Tibial nerve (tissue), 4 donors: ENCODE measurements at regions not wholly inside any gene's neighbourhood (a gene's known extent, or its start where the extent isn't known, plus 50 kb on each side); places are given as distances from the start of the nearest gene placed in this dataset.

Experiments used
- DNase-seq, 2 donors: peaks; one replicate each; pipeline ENCODE4 v3.0.0-alpha.2; 2019; ENCODE audit warnings: low spot score in 2 of 2
- H3K27ac ChIP-seq, 4 donors: fragments of 200-600 bp; sonication (generic) in 3 of 4; one replicate each; pipeline ENCODE4 v1.5.1; 2017 to 2019; ENCODE audit warnings: mild to moderate bottlenecking in 1 of 4
- H3K27me3 ChIP-seq, 2 donors: fragments of 200-600 bp; sonication (generic) in 1 of 2; one replicate each; pipeline versions ENCODE4 v1.5.1 to v1.6.0; 2017 to 2019
- H3K36me3 ChIP-seq, 3 donors: fragments of 200-600 bp; sonication (generic); one replicate each; pipeline ENCODE4 v1.5.1; 2018 to 2019
- H3K4me1 ChIP-seq, 4 donors: fragments of 200-600 bp; sonication (generic) in 3 of 4; one replicate each; pipeline ENCODE4 v1.5.1; 2017 to 2019
- H3K4me3 ChIP-seq, 4 donors: fragments of 200-600 bp; sonication (generic) in 3 of 4; one replicate each; pipeline ENCODE4 v1.5.1; 2017 to 2019; ENCODE audit warnings: mild to moderate bottlenecking in 1 of 4, moderate library complexity in 1 of 4
- H3K9me3 ChIP-seq, 4 donors: fragments of 200-600 bp; sonication (generic) in 3 of 4; one replicate each; pipeline ENCODE4 v1.5.1; 2017 to 2019
- EP300 ChIP-seq, 2 donors: sonication (generic); formaldehyde crosslinking; IDR thresholded peaks; one replicate each; pipeline ENCODE4 v1.6.1; 2017; ENCODE audit warnings: antibody characterized with exemption in 2 of 2, mild to moderate bottlenecking in 1 of 2
- POLR2A ChIP-seq, 2 donors: fragments of 450-650 bp; IDR thresholded peaks; one replicate each; pipeline ENCODE4 v1.6.1; 2017; ENCODE audit warnings: antibody characterized with exemption in 2 of 2, mild to moderate bottlenecking in 2 of 2, moderate library complexity in 2 of 2
- WGBS, 2 donors: methylation state at CpG; one replicate each; pipeline ENCODE4 v1.1.5; 2018; 5-methylcytosine and 5-hydroxymethylcytosine counted together
- TF ChIP-seq, protein P1 (sequence below), 5 experiments: fragments of 200-600 bp in 3 of 5; fragments of 450-650 bp in 2 of 5; sonication (generic) in 3 of 5; IDR thresholded peaks; one replicate each; pipeline ENCODE4 v1.5.1; 2016 to 2019; ENCODE audit warnings: antibody characterized with exemption in 5 of 5, mild to moderate bottlenecking in 3 of 5, moderate library complexity in 2 of 5

DNA sequence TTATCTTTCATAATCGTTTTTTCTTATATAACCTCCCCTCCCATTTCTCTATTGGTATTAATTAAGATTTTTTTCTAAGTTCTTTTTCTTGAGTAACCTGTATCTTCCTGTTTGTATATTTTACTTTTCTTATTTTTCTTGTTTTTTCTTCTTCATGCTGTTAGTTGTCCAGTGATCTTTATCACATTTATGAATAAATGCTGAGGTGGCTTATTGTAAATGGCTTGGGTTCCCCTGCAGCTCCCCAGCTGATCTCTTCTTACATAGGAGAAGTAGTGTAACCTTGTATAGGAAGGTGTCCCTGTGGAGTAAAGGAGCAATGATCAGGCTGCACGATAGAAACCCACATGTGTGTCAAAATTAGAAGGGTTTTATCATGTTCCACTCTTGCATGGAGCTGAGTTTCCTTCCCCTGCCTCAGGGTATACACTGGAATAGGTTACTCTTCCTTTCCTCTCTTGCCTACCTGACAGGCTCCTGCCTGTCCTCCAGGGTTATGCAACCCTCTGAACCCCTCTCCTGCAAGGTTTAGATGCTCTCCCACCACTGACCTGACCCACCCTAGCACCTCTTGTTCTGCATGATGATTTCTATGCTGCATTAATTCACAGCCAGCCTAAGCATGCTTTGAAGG lies 334.8 kb upstream of the RGS6 start:
- Histone ChIP-seq H3K27me3 (no peaks in the 10 kb centered on the region), H3K4me1 (peaks cover 0 to 34% (median 14%) of the 10 kb centered on the region in 4 donors), H3K36me3 (peaks cover 0 to 30% (median 0%) of the 10 kb centered on the region in 3 donors), H3K9me3 (peaks cover 0 to 23% (median 3%) of the 10 kb centered on the region in 4 donors), H3K4me3 (no peak overlapping the region), H3K27ac (no peak overlapping the region)
- TF ChIP-seq, protein P1, sequence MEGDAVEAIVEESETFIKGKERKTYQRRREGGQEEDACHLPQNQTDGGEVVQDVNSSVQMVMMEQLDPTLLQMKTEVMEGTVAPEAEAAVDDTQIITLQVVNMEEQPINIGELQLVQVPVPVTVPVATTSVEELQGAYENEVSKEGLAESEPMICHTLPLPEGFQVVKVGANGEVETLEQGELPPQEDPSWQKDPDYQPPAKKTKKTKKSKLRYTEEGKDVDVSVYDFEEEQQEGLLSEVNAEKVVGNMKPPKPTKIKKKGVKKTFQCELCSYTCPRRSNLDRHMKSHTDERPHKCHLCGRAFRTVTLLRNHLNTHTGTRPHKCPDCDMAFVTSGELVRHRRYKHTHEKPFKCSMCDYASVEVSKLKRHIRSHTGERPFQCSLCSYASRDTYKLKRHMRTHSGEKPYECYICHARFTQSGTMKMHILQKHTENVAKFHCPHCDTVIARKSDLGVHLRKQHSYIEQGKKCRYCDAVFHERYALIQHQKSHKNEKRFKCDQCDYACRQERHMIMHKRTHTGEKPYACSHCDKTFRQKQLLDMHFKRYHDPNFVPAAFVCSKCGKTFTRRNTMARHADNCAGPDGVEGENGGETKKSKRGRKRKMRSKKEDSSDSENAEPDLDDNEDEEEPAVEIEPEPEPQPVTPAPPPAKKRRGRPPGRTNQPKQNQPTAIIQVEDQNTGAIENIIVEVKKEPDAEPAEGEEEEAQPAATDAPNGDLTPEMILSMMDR (IDR thresholded peaks at IDR 0.05): no peak
- no peak for TF ChIP-seq EP300 (IDR thresholded peaks at IDR 0.05)
- no peak for TF ChIP-seq POLR2A (IDR thresholded peaks at IDR 0.05)
- DNase-seq: no peak
- WGBS, 2 donors: 79 to 88% methylated on average over 2 of the region's 2 CpGs

GRCh38 chr14:71597955-71598660 lies 334.1 kb upstream of the RGS6 start:
- WGBS, 2 donors: 86 to 92% methylated on average over 4 of the region's 4 CpGs
- TF ChIP-seq POLR2A (IDR thresholded peaks at IDR 0.05) (no peak), EP300 (IDR thresholded peaks at IDR 0.05) (no peak)
- TF ChIP-seq, protein P1 (IDR thresholded peaks at IDR 0.05): no peak
- Histone ChIP-seq H3K9me3 (peaks cover 0 to 23% (median 3%) of the 10 kb centered on the region in 4 donors), H3K36me3 (peaks cover 0 to 30% (median 0%) of the 10 kb centered on the region in 3 donors), H3K27ac (no peak overlapping the region), H3K4me3 (no peak overlapping the region), H3K27me3 (no peaks in the 10 kb centered on the region), H3K4me1 (peaks cover 0 to 29% (median 14%) of the 10 kb centered on the region in 4 donors)
- DNase-seq: no peak

DNA sequence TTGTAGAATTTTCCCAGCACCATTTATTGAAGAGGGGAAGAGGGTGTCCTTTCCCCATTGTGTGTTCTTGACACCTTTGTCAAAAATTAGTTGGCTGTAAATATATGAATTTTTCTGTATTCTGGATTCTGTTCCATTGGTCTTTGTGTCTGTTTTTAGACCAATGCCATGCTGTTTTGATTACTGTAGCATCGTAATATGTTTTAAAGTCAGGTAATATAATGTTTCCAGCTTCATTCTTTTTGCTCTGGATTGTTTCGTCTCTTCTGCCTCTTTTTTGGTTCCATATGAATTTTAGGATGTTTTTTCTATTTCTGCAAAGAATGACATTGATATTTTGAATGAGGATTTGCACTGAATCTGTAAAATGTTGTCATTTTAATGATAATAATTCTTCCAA lies 331.9 kb upstream of the RGS6 start:
- Histone ChIP-seq H3K4me3 (no peak overlapping the region), H3K4me1 (peaks cover 0 to 8% (median 4%) of the 10 kb centered on the region in 4 donors), H3K36me3 (peaks cover 0 to 30% (median 0%) of the 10 kb centered on the region in 3 donors), H3K9me3 (peaks cover 0 to 28% (median 6%) of the 10 kb centered on the region in 4 donors), H3K27ac (no peak overlapping the region), H3K27me3 (no peaks in the 10 kb centered on the region)
- WGBS, 2 donors: 96 to 99% methylated on average over 2 of the region's 2 CpGs
- no peak for DNase-seq
- TF ChIP-seq POLR2A (IDR thresholded peaks at IDR 0.05) (no peak), EP300 (IDR thresholded peaks at IDR 0.05) (no peak)
- TF ChIP-seq, protein P1 (IDR thresholded peaks at IDR 0.05): no peak

DNA sequence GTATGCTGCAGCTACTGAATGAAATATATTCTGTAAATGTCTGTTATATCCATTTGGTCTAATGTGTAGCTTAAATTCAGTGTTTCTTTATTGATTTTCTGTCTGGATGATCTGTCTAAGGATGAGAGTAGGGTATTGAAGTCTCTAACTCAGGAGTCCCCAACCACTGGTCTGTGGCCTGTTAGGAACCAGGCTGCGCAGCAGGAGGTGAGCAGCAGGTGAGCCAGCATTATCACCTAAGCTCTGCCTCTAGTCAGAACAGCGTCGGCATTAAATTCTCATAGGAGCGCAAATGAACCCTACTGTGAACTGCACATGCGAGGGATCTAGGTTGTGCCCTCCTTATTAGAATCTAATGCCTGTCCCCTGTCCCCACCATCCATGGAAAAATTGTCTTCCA lies 329.7 kb upstream of the RGS6 start:
- no peak overlapping the region for H3K27ac ChIP-seq
- DNase-seq: no peak
- no peak overlapping the region for H3K4me3 ChIP-seq
- H3K27me3 ChIP-seq: no peaks in the 10 kb centered on the region
- H3K4me1 ChIP-seq: no peaks in the 10 kb centered on the region
- peaks cover 0 to 32% (median 6%) of the 10 kb centered on the region in 4 donors for H3K9me3 ChIP-seq
- 96 to 99% methylated on average over 5 of the region's 5 CpGs for WGBS, 2 donors
- peaks cover 0 to 22% (median 0%) of the 10 kb centered on the region in 3 donors for H3K36me3 ChIP-seq
- TF ChIP-seq POLR2A (IDR thresholded peaks at IDR 0.05) (no peak), EP300 (IDR thresholded peaks at IDR 0.05) (no peak)
- TF ChIP-seq, protein P1 (IDR thresholded peaks at IDR 0.05): no peak

GRCh38 chr14:71604231-71604630 lies 328.0 kb upstream of the RGS6 start:
- no peaks in the 10 kb centered on the region for H3K27me3 ChIP-seq
- no peak overlapping the region for H3K4me3 ChIP-seq
- no peak for TF ChIP-seq EP300 (IDR thresholded peaks at IDR 0.05)
- no peak for TF ChIP-seq POLR2A (IDR thresholded peaks at IDR 0.05)
- TF ChIP-seq, protein P1 (IDR thresholded peaks at IDR 0.05): no peak
- H3K27ac ChIP-seq: no peak overlapping the region
- no peak for DNase-seq
- no peaks in the 10 kb centered on the region for H3K4me1 ChIP-seq
- H3K36me3 ChIP-seq: peaks cover 0 to 19% (median 0%) of the 10 kb centered on the region in 3 donors
- peaks cover 0 to 32% (median 6%) of the 10 kb centered on the region in 4 donors for H3K9me3 ChIP-seq
